Nephron (organoid): ENCODE measurements at regions not wholly inside any gene's neighbourhood (a gene's known extent, or its start where the extent isn't known, plus 50 kb on each side); places are given as distances from the start of the nearest gene placed in this dataset.

Source experiments
- H3K27ac Mint-ChIP-seq, 3 experiments: 2 replicates each; pipeline ENCODE4 v1.8.0; 2020; ENCODE audit warnings: mixed read lengths in 3 of 3, mild to moderate bottlenecking in 2 of 3, moderate library complexity in 1 of 3
- H3K27me3 Mint-ChIP-seq: 2 replicates; pipeline ENCODE4 v1.8.0; 2021; ENCODE audit warnings: low read depth, mild to moderate bottlenecking, moderate library complexity, mixed read lengths
- H3K36me3 Mint-ChIP-seq: 2 replicates; pipeline ENCODE4 v1.8.0; 2020; ENCODE audit warnings: low read depth, mixed read lengths
- H3K4me1 Mint-ChIP-seq: 2 replicates; pipeline ENCODE4 v1.8.0; 2020; ENCODE audit warnings: mixed read lengths
- H3K4me3 Mint-ChIP-seq, 3 experiments: 2 replicates each; pipeline ENCODE4 v1.8.0; 2020; ENCODE audit warnings: mild to moderate bottlenecking in 3 of 3, mixed read lengths in 3 of 3, moderate library complexity in 2 of 3
- H3K9me3 Mint-ChIP-seq: 2 replicates; pipeline ENCODE4 v1.8.0; 2020; ENCODE audit warnings: mixed read lengths
- CTCF ChIP-seq, 3 experiments: fragments of 200-600 bp; sonication (generic); IDR thresholded peaks; one replicate each; pipeline ENCODE4 v1.5.0; 2021; ENCODE audit warnings: antibody characterized with exemption in 3 of 3; ENCODE audit not compliant: unreplicated experiment in 3 of 3

GRCh38 chr5:129377504-129377903 lies 82.6 kb upstream of the ADAMTS19 start:
- Mint-ChIP-seq H3K27ac (no peak overlapping the region), H3K27me3 (no peaks in the 10 kb centered on the region), H3K36me3 (no peaks in the 10 kb centered on the region), H3K4me1 (no peaks in the 10 kb centered on the region), H3K9me3 (no peaks in the 10 kb centered on the region), H3K4me3 (no peak overlapping the region)
- TF ChIP-seq CTCF (IDR thresholded peaks at IDR 0.05; ENCODE audit: unreplicated experiment in 3 of 3): no peak

GRCh38 chr5:129378961-129379360 lies 81.1 kb upstream of the ADAMTS19 start:
- Mint-ChIP-seq H3K27ac (no peak overlapping the region), H3K4me1 (no peaks in the 10 kb centered on the region), H3K4me3 (no peak overlapping the region), H3K27me3 (no peaks in the 10 kb centered on the region), H3K9me3 (no peaks in the 10 kb centered on the region), H3K36me3 (no peaks in the 10 kb centered on the region)
- no peak for TF ChIP-seq CTCF (IDR thresholded peaks at IDR 0.05; ENCODE audit: unreplicated experiment in 3 of 3)

GRCh38 chr5:129379406-129379805 lies 80.7 kb upstream of the ADAMTS19 start:
- H3K27me3 Mint-ChIP-seq: no peaks in the 10 kb centered on the region
- no peaks in the 10 kb centered on the region for H3K36me3 Mint-ChIP-seq
- no peak for TF ChIP-seq CTCF (IDR thresholded peaks at IDR 0.05; ENCODE audit: unreplicated experiment in 3 of 3)
- H3K4me3 Mint-ChIP-seq: no peak overlapping the region
- no peaks in the 10 kb centered on the region for H3K9me3 Mint-ChIP-seq
- no peaks in the 10 kb centered on the region for H3K4me1 Mint-ChIP-seq
- H3K27ac Mint-ChIP-seq: no peak overlapping the region

GRCh38 chr5:129382921-129383672 lies 77.0 kb upstream of the ADAMTS19 start:
- Mint-ChIP-seq H3K4me3 (no peak overlapping the region), H3K4me1 (no peaks in the 10 kb centered on the region)

GRCh38 chr5:129384193-129384592 lies 75.9 kb upstream of the ADAMTS19 start:
- no peak overlapping the region for H3K4me3 Mint-ChIP-seq
- no peaks in the 10 kb centered on the region for H3K36me3 Mint-ChIP-seq
- no peaks in the 10 kb centered on the region for H3K4me1 Mint-ChIP-seq
- H3K9me3 Mint-ChIP-seq: no peaks in the 10 kb centered on the region
- no peaks in the 10 kb centered on the region for H3K27me3 Mint-ChIP-seq
- no peak overlapping the region for H3K27ac Mint-ChIP-seq
- no peak for TF ChIP-seq CTCF (IDR thresholded peaks at IDR 0.05; ENCODE audit: unreplicated experiment in 3 of 3)

More at GRCh38 chr5:129382921-129383672, 77.0 kb upstream of the ADAMTS19 start:
- H3K36me3 Mint-ChIP-seq: no peaks in the 10 kb centered on the region
- H3K9me3 Mint-ChIP-seq: no peaks in the 10 kb centered on the region
- no peak for TF ChIP-seq CTCF (IDR thresholded peaks at IDR 0.05; ENCODE audit: unreplicated experiment in 3 of 3)
- H3K27me3 Mint-ChIP-seq: no peaks in the 10 kb centered on the region
- no peak overlapping the region for H3K27ac Mint-ChIP-seq

GRCh38 chr5:129384736-129385135 lies 75.4 kb upstream of the ADAMTS19 start:
- no peak for TF ChIP-seq CTCF (IDR thresholded peaks at IDR 0.05; ENCODE audit: unreplicated experiment in 3 of 3)
- H3K4me3 Mint-ChIP-seq: no peak overlapping the region
- H3K4me1 Mint-ChIP-seq: no peaks in the 10 kb centered on the region
- no peaks in the 10 kb centered on the region for H3K9me3 Mint-ChIP-seq
- H3K27me3 Mint-ChIP-seq: no peaks in the 10 kb centered on the region
- H3K27ac Mint-ChIP-seq: no peak overlapping the region
- H3K36me3 Mint-ChIP-seq: no peaks in the 10 kb centered on the region
